NCI-H1930 (cell line): ENCODE measurements at regions not wholly inside any gene's neighbourhood (a gene's known extent, or its start where the extent isn't known, plus 50 kb on each side); places are given as distances from the start of the nearest gene placed in this dataset.
A peak's percentile ranks its signal among the peaks of the same experiment; 100 is the strongest.
"Not testable (repeated sequence)": the region's sequence is repeated elsewhere in the genome, so short reads cannot be mapped to it uniquely, and the experiment has no call there.

ENCODE experiments used
- DNase-seq, 2 experiments: peaks; one replicate each; lab custom pipeline; 2025; lab: John Stamatoyannopoulos, UW

GRCh38 chr13:44848920-44849676 lies 140.2 kb downstream of the NUFIP1 start:
- no peak for DNase-seq

- DNase-seq, result not testable (repeated sequence)
Observed at GRCh38 chr13:44845281-44846058, 143.8 kb downstream of the NUFIP1 start.

- DNase-seq, result no peak
Observed at GRCh38 chr13:44844786-44845185, 144.5 kb downstream of the NUFIP1 start.

GRCh38 chr13:44843403-44843802 lies 145.9 kb downstream of the NUFIP1 start:
- DNase-seq, result no peak

- no peak for DNase-seq
Observed at GRCh38 chr13:44842158-44842557, 147.1 kb downstream of the NUFIP1 start.

- no peak for DNase-seq
Observed at GRCh38 chr13:44840131-44840530, 149.1 kb downstream of the NUFIP1 start.

- no peak for DNase-seq
Observed at GRCh38 chr13:44837250-44837649, 152.0 kb downstream of the NUFIP1 start.

GRCh38 chr13:44834404-44834803 lies 154.9 kb downstream of the NUFIP1 start:
- DNase-seq, result no peak

GRCh38 chr13:44833626-44834025 lies 155.6 kb downstream of the NUFIP1 start:
- DNase-seq, result no peak

- DNase-seq, result no peak
Observed at GRCh38 chr13:44833139-44833538, 156.1 kb downstream of the NUFIP1 start.

GRCh38 chr13:44826591-44827350 lies 162.5 kb downstream of the NUFIP1 start:
- no peak for DNase-seq

- no peak for DNase-seq
Observed at GRCh38 chr13:44825953-44826352, 163.3 kb downstream of the NUFIP1 start.

GRCh38 chr13:44823555-44823954 lies 165.7 kb downstream of the NUFIP1 start:
- not testable (repeated sequence) for DNase-seq

GRCh38 chr13:44822291-44822690 lies 167.0 kb downstream of the NUFIP1 start:
- DNase-seq, result no peak

GRCh38 chr13:44819772-44820171 lies 169.5 kb downstream of the NUFIP1 start:
- no peak for DNase-seq

GRCh38 chr13:44819245-44819644 lies 170.0 kb downstream of the NUFIP1 start:
- DNase-seq, result no peak

- DNase-seq, result peak in 1 of 2 experiments; percentile 8
Observed at GRCh38 chr13:44818428-44818827, 170.8 kb downstream of the NUFIP1 start.

- DNase-seq, result no peak
Observed at GRCh38 chr13:44818016-44818415, 171.3 kb downstream of the NUFIP1 start.

GRCh38 chr13:44817131-44817671 lies 172.1 kb downstream of the NUFIP1 start:
- DNase-seq, result no peak

- DNase-seq, result no peak
Observed at GRCh38 chr13:44816701-44817100, 172.6 kb downstream of the NUFIP1 start.

GRCh38 chr13:44815623-44816022 lies 173.6 kb downstream of the NUFIP1 start:
- DNase-seq, result no peak

GRCh38 chr13:44814836-44815235 lies 174.4 kb downstream of the NUFIP1 start:
- no peak for DNase-seq
